Keratinocyte (primary cell): ENCODE measurements at regions not wholly inside any gene's neighbourhood (a gene's known extent, or its start where the extent isn't known, plus 50 kb on each side); places are given as distances from the start of the nearest gene placed in this dataset.

ENCODE experiments used
- DNase-seq: peaks from one replicate; pipeline ENCODE4 v3.0.0-alpha.2; 2011; ENCODE audit warnings: low read depth, missing footprints, low spot score
- FAIRE-seq: peaks from 2 replicates; lab custom pipeline; 2011; peaks lifted over from hg19 to GRCh38; lab: Jason Lieb, UNC
- H2AFZ ChIP-seq: 2 replicates; pipeline ENCODE4 v1.6.0; 2012; ENCODE audit warnings: low read length, control low read depth, inconsistent platforms; ENCODE audit not compliant: control insufficient read depth
- H3K27ac ChIP-seq: 2 replicates; pipeline ENCODE4 v1.5.1; 2011; ENCODE audit warnings: low read length; ENCODE audit not compliant: control insufficient read depth, insufficient read depth
- H3K27me3 ChIP-seq: 3 replicates; pipeline ENCODE4 v1.6.0; 2011; ENCODE audit warnings: low read length; ENCODE audit not compliant: control insufficient read depth, insufficient read depth; ENCODE audit errors: extremely low read depth
- H3K36me3 ChIP-seq, 2 experiments: 2 replicates in 1 of 2; 3 replicates in 1 of 2; pipeline ENCODE4 v1.5.1; 2011; ENCODE audit warnings: low read length in 2 of 2, mild to moderate bottlenecking in 1 of 2; ENCODE audit not compliant: control insufficient read depth in 2 of 2, insufficient read depth in 2 of 2; ENCODE audit errors: extremely low read depth in 1 of 2
- H3K4me1 ChIP-seq: 3 replicates; pipeline ENCODE4 v1.5.1; 2011; ENCODE audit warnings: low read length; ENCODE audit not compliant: control insufficient read depth, insufficient read depth; ENCODE audit errors: extremely low read depth
- H3K4me2 ChIP-seq: 3 replicates; pipeline ENCODE4 v1.6.0; 2011; ENCODE audit warnings: low read depth, low read length; ENCODE audit not compliant: control insufficient read depth, insufficient read depth; ENCODE audit errors: extremely low read depth
- H3K4me3 ChIP-seq, 3 experiments: fragments of 200-600 bp in 1 of 3; sonication (generic) in 1 of 3; 2 replicates in 2 of 3; 3 replicates in 1 of 3; pipeline ENCODE4 v1.5.1; 2011 to 2016; ENCODE audit warnings: low read length in 3 of 3, mild to moderate bottlenecking in 3 of 3, control low read depth in 2 of 3, inconsistent platforms in 1 of 3, low read depth in 1 of 3, mixed read lengths in 1 of 3, mixed run types in 1 of 3, moderate library complexity in 1 of 3; ENCODE audit not compliant: control insufficient read depth in 2 of 3, insufficient read depth in 2 of 3; ENCODE audit errors: extremely low read depth in 1 of 3
- H3K79me2 ChIP-seq: 2 replicates; pipeline ENCODE4 v1.6.0; 2012; ENCODE audit warnings: low read length; ENCODE audit not compliant: control insufficient read depth, insufficient read depth
- H3K9ac ChIP-seq: 3 replicates; pipeline ENCODE4 v1.6.0; 2011; ENCODE audit warnings: low read length; ENCODE audit not compliant: control insufficient read depth, insufficient read depth; ENCODE audit errors: extremely low read depth
- H3K9me1 ChIP-seq: 3 replicates; pipeline ENCODE4 v1.6.0; 2011; ENCODE audit warnings: low read length; ENCODE audit not compliant: control insufficient read depth, insufficient read depth; ENCODE audit errors: extremely low read depth
- H3K9me3 ChIP-seq: 2 replicates; pipeline ENCODE4 v1.5.1; 2012; ENCODE audit warnings: low read depth, low read length; ENCODE audit not compliant: control insufficient read depth
- H4K20me1 ChIP-seq: 3 replicates; pipeline ENCODE4 v1.6.0; 2011; ENCODE audit warnings: low read length; ENCODE audit not compliant: control insufficient read depth, insufficient read depth; ENCODE audit errors: extremely low read depth
- CTCF ChIP-seq, 3 experiments: IDR thresholded peaks in 1 of 3; conservative IDR thresholded peaks in 1 of 3; optimal IDR thresholded peaks in 1 of 3; 2 replicates in 2 of 3; 3 replicates in 1 of 3; pipeline versions ENCODE3 to v1.5.1; 2011; ENCODE audit warnings: low read length in 3 of 3, mild to moderate bottlenecking in 3 of 3, moderate library complexity in 2 of 3, control low read depth in 1 of 3, inconsistent platforms in 1 of 3; ENCODE audit not compliant: insufficient read depth in 2 of 3; ENCODE audit errors: extremely low read depth in 1 of 3
- EZH2 ChIP-seq: IDR thresholded peaks from one replicate; pipeline ENCODE4 v1.6.1; 2012; ENCODE audit warnings: inconsistent platforms, mild to moderate bottlenecking, low read length, moderate library complexity
- dilution Hi-C: fragments of 300-500 bp; cut with MboI; formaldehyde crosslinking; loops from one replicate; pipeline ENCODE4 v1.7.0; 2020; ENCODE audit warnings: low sequenced_read_pairs; ENCODE audit not compliant: extremely low pct_ligation_motif_present

- Histone ChIP-seq H3K9ac (no peak overlapping the region), H3K36me3 (no peaks in the 10 kb centered on the region), H4K20me1 (no peaks in the 10 kb centered on the region), H3K27ac (no peak overlapping the region), H3K79me2 (no peaks in the 10 kb centered on the region), H3K4me2 (no peak overlapping the region), H3K9me1 (no peaks in the 10 kb centered on the region), H3K4me3 (no peak overlapping the region), H3K4me1 (no peaks in the 10 kb centered on the region), H3K27me3 (peaks cover 16% of the 10 kb centered on the region), H3K9me3 (no peaks in the 10 kb centered on the region), H2AFZ (no peak overlapping the region)
- FAIRE-seq, result no peak
- dilution Hi-C loops, result no loop called here
- no peak for DNase-seq
- TF ChIP-seq CTCF (optimal IDR thresholded peaks at IDR 0.05 in 1 of 3, IDR thresholded peaks at IDR 0.05 in 1 of 3, conservative IDR thresholded peaks at IDR 0.05 in 1 of 3; ENCODE audit: extremely low read depth in 1 of 3, insufficient read depth in 2 of 3, low read length in 3 of 3) (no peak), EZH2 (no peak)
Measured at GRCh38 chr10:78362406-78363022, 328.9 kb downstream of the RPS24 start.

- Histone ChIP-seq H3K27me3 (peaks cover 11% of the 10 kb centered on the region), H3K9ac (no peak overlapping the region), H3K36me3 (no peaks in the 10 kb centered on the region), H2AFZ (no peak overlapping the region), H3K4me2 (no peak overlapping the region), H3K4me3 (no peak overlapping the region), H3K79me2 (no peaks in the 10 kb centered on the region), H3K9me1 (no peaks in the 10 kb centered on the region), H3K4me1 (no peaks in the 10 kb centered on the region), H3K27ac (no peak overlapping the region), H4K20me1 (no peaks in the 10 kb centered on the region), H3K9me3 (no peaks in the 10 kb centered on the region)
- dilution Hi-C loops, result no loop called here
- FAIRE-seq (no peak), DNase-seq (no peak)
- TF ChIP-seq EZH2, result no peak
- TF ChIP-seq CTCF (optimal IDR thresholded peaks at IDR 0.05 in 1 of 3, IDR thresholded peaks at IDR 0.05 in 1 of 3, conservative IDR thresholded peaks at IDR 0.05 in 1 of 3; ENCODE audit: extremely low read depth in 1 of 3, insufficient read depth in 2 of 3, low read length in 3 of 3), result no peak
Measured at GRCh38 chr10:78363190-78363589, 329.5 kb downstream of the RPS24 start.
